Activated CD4-positive, alpha-beta T cell treated with anti-CD3 and anti-CD28 coated beads, Interleukin-2, amount 50 U/mL, for 4 hours (primary cell): ENCODE measurements at regions not wholly inside any gene's neighbourhood (a gene's known extent, or its start where the extent isn't known, plus 50 kb on each side); places are given as distances from the start of the nearest gene placed in this dataset.

Experiments used
- DNase-seq, 2 experiments: peaks; one replicate each; pipeline ENCODE4 v3.0.0-alpha.2; 2020

DNA sequence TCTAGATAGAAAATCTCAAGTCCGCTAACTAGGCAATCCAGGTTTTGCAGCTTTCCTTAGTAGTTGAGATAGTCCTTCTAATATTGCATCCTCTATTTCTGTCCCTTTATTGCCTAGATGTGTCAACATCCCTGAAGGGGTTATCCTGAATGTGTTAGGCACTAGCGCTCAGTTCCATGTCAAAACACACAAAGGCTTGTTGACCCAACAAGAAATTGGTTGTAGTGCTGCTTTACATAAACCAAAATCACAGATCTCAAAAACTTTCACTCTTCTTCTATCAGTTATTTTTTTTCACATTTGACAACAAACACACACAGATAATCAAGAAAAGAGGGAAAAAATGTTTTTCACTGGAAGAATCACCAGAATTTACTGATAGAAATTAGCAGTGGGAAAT, 51.4 kb upstream of the SOX2 start:
- no peak for DNase-seq

DNA sequence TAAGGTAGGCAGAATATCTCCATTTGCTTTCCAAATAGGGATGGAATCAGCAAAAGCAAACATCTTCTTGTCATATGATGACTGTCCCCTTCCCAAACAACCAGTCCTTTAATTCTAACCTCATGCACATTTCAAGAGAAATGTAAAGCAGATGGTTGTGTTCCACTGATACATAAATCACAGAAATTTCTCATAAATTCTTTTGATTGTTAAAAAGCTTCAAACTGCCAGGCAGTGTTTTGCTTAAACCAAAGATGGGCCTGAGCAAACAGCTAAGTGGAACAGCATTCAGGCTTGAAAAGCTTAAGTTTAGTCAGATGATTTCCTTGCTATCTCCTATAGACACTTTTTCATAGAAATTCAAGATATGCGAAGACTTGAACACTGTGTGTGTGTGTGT, 74.3 kb upstream of the SOX2 start:
- DNase-seq: no peak

DNA sequence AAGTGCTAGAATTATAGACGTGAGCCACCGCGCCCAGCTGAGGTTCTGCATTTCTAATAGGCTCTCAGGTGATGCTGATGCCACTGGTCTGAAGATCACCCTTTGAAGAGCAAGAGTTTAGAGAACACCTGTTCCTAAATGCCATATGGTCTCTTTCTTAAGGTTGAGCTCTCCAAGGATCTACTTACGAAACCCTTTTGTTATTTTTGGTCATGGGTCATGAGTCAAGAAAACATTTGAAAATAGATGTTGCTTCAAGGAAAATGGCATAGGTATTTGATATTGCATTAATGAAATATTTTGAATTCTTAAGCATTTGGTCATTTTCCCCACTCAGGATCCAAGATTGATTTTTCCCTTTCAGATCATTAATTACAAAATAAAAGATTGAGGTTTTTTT, 74.7 kb upstream of the SOX2 start:
- no peak for DNase-seq

DNA sequence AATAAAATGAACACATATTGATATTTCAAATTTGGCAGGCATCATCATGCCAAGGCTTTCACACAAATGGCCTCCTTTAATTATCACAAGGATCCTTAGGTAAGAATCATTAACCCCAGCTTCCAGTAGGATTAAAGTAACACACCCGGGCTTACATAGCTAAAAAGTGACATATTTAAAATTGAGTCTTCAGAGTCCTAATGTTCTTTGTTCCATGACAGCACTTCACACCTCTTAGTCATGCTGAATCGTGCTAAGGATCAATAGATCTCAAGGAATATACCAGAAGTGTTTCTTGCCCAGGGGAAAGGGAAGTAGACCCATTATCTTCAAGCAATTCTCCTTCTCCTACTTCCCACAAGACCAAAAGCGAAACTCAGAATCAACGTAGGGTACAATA, 76.6 kb upstream of the SOX2 start:
- no peak for DNase-seq

DNA sequence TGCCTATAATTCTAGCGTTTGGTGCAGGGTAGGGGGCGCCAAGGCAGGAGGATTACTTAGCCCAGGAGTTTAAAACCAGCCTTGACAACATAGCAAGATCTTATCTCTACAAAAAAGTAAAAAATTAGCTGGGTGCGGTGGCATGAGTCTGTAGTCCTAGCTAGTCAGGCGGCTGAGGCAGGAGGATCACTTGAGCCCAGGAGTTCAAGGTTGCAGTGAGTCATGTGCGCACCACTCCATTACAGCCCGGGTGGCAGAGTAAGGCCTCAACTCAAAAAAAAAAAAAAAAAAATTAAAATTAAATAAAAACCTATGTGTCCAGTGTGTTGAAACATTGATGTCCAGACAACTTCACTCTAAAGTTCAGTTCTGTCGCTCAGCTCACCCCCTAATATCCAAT, 78.2 kb upstream of the SOX2 start:
- DNase-seq: no peak

DNA sequence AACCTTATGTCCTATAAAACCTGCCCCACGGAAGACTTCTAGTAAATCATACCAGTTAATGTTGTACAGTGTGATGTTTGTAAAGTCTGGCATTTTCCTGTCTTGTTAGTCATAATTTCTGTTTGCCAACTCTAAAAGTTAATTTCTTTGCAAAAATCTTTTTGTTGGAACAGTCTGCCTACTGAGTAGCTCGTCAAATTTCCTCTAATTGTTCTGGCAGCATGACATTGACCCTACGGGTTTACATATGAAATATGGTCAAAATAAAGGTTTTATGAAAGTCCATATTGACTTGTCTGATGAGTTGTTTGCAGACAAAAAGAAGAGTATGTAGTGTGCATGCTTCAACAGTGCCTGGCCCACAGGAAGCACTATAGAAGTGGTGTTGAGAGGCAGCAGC, 79.8 kb upstream of the SOX2 start:
- DNase-seq: no peak

DNA sequence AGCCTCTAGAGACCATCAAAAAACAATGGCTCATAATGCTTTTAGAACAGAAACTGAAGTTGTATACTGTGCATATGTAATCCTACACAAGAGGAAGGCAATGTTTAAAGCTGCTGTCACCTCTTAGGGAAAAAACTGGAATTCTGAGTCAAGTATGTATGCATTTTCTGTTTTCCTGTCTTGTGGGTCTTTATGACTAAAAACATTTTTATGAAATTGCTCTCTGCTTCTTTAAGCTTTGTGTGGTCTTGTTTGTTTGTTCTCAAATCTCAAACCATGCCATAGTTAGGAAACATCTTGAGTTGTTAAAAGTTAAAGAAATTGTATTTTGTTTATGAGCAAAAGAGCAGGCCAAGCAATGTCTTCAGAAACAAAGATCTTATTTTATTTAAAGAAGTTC, 80.9 kb upstream of the SOX2 start:
- no peak for DNase-seq

DNA sequence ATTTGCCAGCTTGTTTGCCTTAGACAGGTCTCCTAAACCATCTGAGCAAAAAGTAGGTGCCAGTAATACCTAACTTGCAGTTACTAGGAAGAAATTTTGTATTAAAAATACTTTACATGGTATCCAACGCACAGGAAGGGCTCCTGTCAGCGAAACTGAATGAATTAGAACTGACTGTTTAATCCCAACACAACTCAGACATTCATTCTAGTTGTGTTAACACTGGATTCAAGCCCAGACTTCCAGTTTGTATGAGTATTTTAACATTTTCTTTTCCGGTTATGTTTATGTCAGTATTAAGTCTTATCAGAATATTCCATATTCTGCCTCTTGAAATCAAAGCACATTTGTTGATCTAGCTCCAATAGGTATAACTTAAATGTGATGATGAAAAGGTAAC, 82.0 kb upstream of the SOX2 start:
- no peak for DNase-seq

DNA sequence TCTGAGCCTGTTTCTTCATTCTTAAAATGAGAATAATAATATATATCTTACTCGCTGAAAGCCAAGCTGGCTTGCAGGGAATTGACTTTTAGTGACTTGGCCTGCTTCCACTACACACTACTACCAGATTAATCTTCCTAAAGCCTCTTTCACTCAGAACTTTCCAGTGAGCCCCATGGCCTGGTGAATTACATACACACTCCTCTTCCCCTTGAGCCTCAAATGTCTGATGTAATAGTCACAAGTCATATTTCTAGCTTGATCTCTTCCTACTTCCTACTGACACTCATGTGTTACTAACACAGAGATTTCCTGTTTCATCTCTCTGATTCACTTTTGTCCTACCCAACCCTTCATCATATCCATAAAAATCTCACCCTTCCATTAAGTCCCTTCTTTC, 82.7 kb upstream of the SOX2 start:
- DNase-seq: no peak

DNA sequence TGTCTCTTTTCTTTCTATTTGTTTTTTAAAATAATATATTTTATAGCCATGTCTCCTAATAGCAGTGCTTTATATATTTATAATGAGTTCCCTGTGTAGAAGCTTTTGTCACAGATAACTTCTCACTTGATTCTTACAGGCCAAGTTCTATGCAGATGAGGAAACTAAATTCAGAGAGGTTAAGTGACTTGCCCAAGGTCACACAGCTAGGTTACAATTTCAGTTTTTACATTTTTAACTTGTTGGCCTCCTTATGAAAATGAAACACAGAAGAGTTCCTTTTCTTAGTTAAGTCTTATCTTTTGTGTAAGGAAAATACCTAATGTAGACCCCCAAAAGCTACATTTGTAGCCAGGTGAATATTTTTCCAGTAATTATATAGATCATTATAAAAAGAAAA, 83.3 kb upstream of the SOX2 start:
- DNase-seq: no peak

DNA sequence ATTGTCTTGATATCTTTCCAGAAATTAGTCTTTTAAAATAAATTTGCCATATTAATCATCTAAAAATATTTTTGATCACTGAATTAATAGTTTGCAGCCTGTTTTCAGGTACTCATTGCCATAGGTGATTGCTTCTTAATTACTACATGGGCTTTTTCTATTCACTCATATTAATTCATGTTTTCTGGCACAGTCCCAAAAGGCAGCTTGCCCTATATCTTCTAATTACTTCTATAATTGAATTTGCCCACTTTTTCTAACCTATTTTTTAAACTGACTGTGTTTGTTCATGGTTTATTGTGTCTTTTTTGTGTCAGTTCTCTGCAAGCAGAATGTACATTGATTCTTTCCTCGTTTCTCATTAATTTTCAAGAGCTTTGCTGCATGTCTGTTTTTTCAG, 85.7 kb upstream of the SOX2 start:
- no peak for DNase-seq

DNA sequence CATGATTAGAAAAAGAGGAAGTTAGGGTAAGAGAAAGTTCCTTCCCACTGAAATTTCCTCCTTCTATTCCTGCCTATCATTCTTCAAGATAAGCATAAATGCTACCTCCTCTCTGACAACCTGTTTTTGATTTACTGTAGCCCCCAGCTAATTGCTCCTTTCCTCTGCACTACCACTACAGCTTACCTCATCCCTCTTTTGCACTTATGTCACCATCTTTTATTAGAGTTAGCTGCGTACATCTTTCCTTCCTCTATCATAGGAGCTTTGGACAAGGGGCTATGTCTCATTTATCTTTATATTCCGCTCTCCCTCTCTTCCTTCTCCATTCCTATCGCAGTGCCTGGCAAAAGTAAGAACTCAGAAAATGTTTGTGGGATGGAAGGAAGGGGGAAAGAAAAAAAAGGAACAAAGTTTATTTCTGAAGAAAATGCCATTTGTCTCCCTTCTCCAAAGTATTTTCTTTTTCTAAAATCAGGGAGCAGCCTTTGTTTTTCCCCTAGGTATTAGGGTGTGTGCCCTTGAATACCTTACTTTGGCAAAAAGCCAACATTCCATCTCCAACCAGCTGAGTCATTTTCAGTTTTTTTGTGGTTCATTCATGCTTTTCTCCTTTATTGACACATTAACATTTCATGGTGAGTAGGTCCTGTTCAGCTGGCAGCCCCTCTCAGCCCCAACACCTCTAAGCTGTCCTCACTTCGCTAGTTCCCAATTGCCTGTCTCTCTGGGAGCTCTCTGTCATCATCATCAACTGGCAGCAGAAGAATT, 87.6 kb upstream of the SOX2 start:
- no peak for DNase-seq

DNA sequence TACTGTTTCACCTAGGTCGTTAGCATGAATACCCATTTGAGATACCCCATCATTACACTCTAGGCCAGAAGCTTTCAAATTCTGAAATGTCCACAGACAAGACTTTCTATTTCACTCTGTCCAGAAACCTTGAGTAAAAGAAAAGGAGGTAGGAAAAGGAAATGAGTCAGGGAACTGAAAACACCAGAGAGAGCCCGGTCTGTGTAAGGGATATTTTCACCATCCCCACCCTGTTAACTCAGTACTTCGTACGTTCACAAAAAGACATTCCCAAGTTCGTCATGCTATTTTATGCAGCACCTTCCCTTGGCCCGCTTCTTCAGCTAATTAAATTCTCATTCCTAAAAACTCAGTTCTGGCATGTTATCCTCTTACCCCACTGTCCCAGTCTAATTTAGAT, 89.4 kb upstream of the SOX2 start:
- no peak for DNase-seq

DNA sequence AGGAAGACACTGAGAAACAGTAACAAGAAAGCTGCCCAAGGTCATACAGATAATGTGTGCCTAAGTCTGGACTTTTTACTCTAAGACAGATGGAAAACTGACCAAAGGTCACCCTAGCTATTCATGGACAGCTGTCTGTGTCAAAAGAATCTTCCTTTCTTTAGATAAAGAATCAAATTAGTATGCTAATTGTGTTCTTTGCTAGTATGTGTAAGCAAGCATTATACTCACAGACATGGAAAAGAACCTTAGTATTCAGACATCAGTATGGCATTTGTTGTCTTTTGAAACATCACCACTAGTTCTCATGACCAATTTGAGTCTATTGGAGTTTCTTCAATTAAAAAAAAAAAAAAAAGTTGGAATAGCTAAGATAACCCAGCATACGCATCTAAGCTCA, 91.8 kb upstream of the SOX2 start:
- no peak for DNase-seq

DNA sequence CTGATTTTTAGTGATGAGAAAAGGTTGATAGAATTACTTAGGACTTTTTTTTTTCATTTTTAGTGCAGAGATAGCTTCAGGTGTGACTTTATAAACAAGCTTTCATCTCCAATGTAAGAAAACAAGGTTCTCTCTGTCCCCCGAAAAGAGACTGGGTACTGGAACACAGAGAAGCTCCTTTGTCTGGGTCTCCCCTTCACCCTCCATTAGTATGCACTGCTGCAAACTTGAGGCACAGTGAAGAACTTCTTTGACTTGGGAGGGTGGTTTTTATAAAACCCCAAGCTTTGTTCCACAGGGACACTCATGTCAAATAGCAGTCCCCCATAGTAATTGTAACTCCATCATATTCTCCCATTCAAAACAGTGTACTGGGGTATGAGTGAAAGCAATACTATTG, 93.5 kb upstream of the SOX2 start:
- DNase-seq: no peak

DNA sequence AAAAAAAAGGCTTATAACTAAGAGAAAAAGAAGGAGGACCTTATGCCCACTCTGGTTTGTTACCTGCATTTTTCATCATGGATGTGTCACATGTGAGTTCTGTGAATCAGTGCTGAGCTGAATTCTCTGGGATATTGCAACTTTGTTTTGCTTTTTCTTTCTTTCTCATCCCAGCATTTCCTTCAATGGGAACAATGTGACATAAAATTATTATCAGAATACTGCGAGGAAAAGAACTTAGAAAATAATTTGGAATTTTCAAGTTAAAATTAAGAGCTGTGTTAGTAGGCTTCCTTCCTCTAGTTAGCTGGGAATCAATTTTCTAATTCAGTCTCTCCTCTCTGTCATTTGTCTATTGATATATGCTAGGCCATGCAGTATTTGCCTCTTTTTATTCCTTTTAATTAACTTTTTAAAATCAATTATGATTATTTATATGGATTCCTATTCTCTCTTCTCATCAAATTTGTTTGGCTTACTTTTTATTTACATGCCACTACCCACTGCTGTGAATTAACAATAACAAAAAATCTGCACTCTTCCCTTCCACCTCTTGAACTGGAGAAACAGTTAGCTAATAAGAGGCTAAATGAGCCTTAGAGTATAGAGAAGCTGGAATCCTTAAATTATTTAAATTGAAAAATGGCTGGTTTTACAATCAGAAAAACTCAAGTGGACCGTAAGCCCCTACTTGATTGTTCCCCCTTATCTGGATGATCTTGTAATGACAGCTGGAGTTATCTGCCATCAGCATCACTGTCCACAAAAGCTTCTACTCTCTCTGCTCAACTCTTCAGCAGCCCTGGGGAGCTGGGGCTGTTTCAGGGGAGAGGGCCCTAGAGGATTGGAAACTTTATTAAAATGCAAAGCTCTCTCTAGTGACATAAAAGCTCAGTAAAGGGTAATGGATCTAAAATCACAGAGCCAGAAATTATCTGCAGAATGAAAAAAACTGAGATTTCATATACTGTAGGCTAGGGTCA, 95.3 kb upstream of the SOX2 start:
- no peak for DNase-seq

DNA sequence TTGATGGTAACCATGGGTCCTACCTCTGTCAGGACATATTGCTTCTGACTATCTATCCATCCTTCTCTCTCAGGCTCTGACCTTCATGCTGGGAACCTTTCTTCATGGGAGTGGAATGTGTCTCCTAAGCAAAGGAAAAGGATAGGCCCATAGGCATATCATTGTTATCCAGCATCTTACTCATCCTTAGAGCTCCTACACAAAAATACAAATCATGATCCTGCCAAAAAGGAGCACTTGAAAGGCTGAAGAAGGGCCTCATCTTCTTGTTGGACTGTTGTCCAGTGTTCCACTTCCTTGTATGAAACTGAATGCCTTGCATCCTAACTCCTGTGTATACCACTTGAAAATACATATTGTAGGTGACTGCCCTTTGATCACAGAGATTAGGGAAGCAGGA, 96.1 kb upstream of the SOX2 start:
- no peak for DNase-seq

DNA sequence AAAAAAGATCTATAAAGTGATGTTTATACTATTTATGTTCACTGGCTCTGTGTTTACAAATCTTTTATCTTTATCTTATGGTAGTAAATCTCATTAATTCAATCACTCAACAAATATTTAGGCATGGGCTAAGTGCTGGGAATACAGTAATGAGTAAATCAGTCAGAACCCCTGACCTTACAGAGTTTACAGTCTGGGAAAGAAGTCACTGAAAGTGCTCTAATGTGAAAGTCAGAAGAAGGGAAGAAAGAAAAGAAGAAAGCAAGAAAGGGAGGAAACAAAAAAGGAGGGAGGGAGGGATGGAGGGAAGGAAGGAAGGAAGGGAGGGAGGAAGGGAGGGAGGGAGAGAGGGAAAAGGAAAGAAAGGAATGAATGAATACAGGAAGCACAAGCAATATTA, 96.8 kb upstream of the SOX2 start:
- DNase-seq: no peak

DNA sequence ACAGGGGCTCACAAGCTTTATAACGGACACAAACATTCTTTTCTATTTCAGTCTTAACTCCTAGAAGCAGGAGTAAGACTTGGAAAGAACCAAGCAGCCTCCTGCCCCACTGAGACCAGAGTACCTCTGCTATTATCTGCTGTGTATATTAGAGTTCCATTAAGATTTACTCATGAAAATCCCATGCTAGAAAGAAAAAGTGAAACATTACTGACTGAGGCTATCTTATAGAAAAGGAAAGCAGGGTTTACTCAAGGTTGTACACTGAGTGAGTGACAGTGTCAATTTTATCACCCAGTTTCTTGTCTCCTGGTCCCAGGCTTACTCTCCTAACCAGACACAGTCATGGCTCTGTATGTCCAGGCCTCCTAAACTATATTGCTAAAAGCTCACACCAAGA, 97.9 kb upstream of the SOX2 start:
- DNase-seq: no peak

DNA sequence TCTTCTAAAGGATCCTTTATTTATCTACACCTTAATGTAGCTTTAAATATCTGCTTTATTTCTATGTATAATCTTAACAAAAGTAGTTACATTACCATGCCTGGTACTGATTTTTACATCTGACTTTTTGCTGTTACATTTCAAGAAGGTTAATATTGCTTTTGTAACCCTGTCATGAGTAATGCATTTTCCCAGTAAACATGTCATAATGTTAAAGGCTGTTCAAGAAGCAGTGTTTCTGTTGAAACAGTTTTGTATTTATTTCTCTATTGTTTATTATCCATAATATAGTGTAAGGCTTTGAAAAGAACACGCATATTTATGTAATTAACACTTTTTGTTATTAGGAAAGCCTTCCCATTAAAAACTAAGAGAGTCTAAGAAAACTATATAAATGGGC, 98.5 kb upstream of the SOX2 start:
- DNase-seq: no peak

DNA sequence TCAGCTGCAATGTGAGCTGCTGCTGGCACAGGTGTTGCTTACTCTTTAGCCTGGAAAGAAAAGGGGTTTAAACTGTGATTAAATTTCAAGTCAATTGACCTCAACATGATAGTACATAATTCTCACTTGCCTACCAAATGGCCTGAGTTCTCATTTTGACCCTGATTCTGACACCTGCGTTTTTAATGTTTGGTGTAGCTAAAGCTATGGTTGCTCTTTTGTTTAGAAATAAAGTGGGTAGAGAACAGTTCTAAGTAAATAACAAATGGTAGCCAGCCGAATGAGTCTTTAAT, 100.8 kb upstream of the SOX2 start:
- DNase-seq: no peak

DNA sequence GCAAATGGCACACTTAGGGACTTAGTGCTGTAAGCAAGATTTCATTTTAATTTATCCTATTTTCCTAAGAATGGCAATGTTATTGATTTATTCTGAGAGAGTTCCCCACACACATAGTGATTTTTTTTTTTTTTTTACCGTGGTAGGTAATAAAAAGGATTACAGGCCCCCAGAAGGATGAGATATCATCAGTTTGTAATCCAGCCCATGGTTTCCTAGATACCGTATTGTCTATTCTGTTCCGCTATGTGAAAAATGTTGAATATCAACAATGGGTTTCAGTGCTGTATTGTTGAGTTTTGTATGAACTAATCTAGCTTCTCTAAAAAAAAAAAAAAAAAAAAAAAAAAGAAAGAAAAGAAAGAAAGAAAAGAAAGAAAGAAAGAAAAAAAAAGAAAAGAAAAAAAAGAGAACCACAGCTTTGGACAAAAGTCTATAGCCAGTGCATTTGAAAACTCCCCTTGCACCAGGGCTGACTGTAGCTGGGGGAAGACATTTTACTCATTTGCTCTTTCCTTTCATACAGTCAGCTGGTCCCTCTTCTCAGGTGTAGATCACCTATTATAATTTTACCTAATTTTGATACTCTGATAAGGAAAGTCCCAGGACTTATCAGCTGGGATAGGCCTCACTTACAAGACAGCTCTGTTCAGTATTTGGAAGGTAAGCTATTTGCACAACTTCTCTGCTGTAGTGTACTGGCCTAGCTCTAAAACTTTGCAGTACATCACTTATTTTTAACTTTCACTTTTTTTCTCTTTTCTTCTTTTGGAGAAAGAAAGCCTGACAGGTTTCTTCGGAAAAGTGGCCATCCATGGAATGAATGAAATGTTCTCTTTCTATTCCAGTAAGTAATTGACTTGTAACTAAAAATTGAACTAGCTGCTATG, 101.4 kb upstream of the SOX2 start:
- no peak for DNase-seq

DNA sequence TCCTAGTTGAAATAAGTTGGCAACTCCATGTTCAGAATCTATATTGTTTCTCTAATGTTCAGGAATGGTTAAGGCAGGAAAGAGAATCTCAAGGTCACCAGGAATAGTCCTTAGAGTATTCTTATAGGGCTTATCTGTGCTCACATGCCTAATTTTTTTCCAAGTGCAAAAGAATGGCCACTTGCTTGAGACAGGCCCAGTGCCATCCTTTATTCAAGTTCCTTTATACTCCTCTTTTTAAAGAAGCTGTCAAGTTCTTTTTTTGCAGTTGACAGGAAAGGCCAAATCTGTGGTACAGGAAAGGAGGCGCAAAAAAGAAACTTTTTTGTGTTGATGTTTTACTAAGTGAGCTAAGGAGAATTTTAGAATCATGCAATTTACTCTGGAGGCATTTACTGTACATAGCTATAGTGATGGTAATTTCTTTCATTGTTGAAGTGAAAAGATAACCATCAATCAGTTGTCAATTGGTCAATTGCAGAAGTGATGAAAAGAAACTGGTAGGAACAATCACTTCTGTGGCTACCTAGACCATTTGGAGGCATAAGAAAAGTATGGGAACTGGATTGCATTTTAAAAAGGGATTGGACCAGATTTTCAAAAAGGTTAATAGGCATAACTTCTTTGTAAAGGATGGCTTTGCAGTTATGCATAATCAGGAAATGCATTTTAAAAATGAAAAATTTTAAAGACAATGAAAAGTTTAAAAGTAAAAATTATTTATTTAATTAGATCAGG, 102.5 kb upstream of the SOX2 start:
- no peak for DNase-seq
